ENCODE measurements at regions not wholly inside any gene's neighbourhood (a gene's known extent, or its start where the extent isn't known, plus 50 kb on each side); places are given as distances from the start of the nearest gene placed in this dataset.

- no peak overlapping the region for H3K27ac ChIP-seq (ENCODE audit: low read depth in 1 of 2, low read length in 2 of 2)
- 93 to 95% methylated on average over 6 of the region's 6 CpGs for WGBS, 2 donors
- H3K4me3 ChIP-seq (ENCODE audit: low read length in 2 of 2), result no peak overlapping the region
- H3K9me3 ChIP-seq (ENCODE audit: control insufficient read depth, low read length), result peaks cover 2% of the 10 kb centered on the region
- H3K4me1 ChIP-seq (ENCODE audit: control insufficient read depth in 1 of 2, insufficient read depth in 2 of 2, low read length in 2 of 2), result no peaks in the 10 kb centered on the region
- ATAC-seq (ENCODE audit: low FRiP score), result no peak
- no peaks in the 10 kb centered on the region for H3K36me3 ChIP-seq (ENCODE audit: control insufficient read depth in 1 of 2, insufficient read depth in 2 of 2, low read length in 1 of 2)
- H3K27me3 ChIP-seq (ENCODE audit: control insufficient read depth in 1 of 2, insufficient read depth in 2 of 2, low read length in 1 of 2), result peaks cover 0 to 2% of the 10 kb centered on the region in 2 donors
- DNase-seq, result no peak
- intact Hi-C loops (cut with DNase I), result no loop called here
Measured at GRCh38 chr18:55069497-55069896, 110.2 kb upstream of the CCDC68 start.

- H3K4me1 ChIP-seq (ENCODE audit: control insufficient read depth in 1 of 2, insufficient read depth in 2 of 2, low read length in 2 of 2), result no peaks in the 10 kb centered on the region
- H3K9me3 ChIP-seq (ENCODE audit: control insufficient read depth, low read length), result no peaks in the 10 kb centered on the region
Measured at GRCh38 chr18:55064760-55065159, 105.5 kb upstream of the CCDC68 start.

DNA sequence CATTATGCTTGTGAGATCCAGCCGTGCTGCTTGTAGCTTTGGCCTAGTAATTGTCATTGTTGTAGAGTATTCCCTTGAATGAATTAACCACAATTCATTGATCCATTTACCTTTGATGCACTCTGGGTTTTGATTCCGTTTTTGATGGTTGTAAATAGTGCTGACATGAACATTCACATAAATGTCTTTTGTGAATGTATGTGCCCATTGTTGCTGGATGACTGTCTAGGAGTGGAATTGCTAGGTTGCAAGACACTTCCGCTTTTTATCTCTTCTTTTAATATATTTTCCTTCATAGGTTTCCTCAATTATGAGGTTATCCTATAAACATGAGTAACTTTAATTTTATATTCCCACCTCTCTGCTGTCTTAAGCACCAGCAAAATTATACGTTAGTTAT lies 104.8 kb upstream of the CCDC68 start:
- DNase-seq (no peak), ATAC-seq (ENCODE audit: low FRiP score) (no peak)
- Histone ChIP-seq H3K36me3 (ENCODE audit: control insufficient read depth in 1 of 2, insufficient read depth in 2 of 2, low read length in 1 of 2) (no peaks in the 10 kb centered on the region), H3K4me3 (ENCODE audit: low read length in 2 of 2) (no peak overlapping the region), H3K9me3 (ENCODE audit: control insufficient read depth, low read length) (no peaks in the 10 kb centered on the region), H3K27me3 (ENCODE audit: control insufficient read depth in 1 of 2, insufficient read depth in 2 of 2, low read length in 1 of 2) (no peaks in the 10 kb centered on the region), H3K27ac (ENCODE audit: low read depth in 1 of 2, low read length in 2 of 2) (no peak overlapping the region), H3K4me1 (ENCODE audit: control insufficient read depth in 1 of 2, insufficient read depth in 2 of 2, low read length in 2 of 2) (no peaks in the 10 kb centered on the region)
- 79 to 82% methylated on average over 4 of the region's 4 CpGs for WGBS, 2 donors
- intact Hi-C loops (cut with DNase I), result no loop called here

More at GRCh38 chr18:55064760-55065159, 105.5 kb upstream of the CCDC68 start:
- H3K27ac ChIP-seq (ENCODE audit: low read depth in 1 of 2, low read length in 2 of 2), result no peak overlapping the region
- WGBS, 2 donors, result 77 to 83% methylated on average over 5 of the region's 5 CpGs
- intact Hi-C loops (cut with DNase I), result no loop called here
- H3K27me3 ChIP-seq (ENCODE audit: control insufficient read depth in 1 of 2, insufficient read depth in 2 of 2, low read length in 1 of 2), result no peaks in the 10 kb centered on the region
- no peak overlapping the region for H3K4me3 ChIP-seq (ENCODE audit: low read length in 2 of 2)
- DNase-seq, result no peak
- no peaks in the 10 kb centered on the region for H3K36me3 ChIP-seq (ENCODE audit: control insufficient read depth in 1 of 2, insufficient read depth in 2 of 2, low read length in 1 of 2)
- no peak for ATAC-seq (ENCODE audit: low FRiP score)

DNA sequence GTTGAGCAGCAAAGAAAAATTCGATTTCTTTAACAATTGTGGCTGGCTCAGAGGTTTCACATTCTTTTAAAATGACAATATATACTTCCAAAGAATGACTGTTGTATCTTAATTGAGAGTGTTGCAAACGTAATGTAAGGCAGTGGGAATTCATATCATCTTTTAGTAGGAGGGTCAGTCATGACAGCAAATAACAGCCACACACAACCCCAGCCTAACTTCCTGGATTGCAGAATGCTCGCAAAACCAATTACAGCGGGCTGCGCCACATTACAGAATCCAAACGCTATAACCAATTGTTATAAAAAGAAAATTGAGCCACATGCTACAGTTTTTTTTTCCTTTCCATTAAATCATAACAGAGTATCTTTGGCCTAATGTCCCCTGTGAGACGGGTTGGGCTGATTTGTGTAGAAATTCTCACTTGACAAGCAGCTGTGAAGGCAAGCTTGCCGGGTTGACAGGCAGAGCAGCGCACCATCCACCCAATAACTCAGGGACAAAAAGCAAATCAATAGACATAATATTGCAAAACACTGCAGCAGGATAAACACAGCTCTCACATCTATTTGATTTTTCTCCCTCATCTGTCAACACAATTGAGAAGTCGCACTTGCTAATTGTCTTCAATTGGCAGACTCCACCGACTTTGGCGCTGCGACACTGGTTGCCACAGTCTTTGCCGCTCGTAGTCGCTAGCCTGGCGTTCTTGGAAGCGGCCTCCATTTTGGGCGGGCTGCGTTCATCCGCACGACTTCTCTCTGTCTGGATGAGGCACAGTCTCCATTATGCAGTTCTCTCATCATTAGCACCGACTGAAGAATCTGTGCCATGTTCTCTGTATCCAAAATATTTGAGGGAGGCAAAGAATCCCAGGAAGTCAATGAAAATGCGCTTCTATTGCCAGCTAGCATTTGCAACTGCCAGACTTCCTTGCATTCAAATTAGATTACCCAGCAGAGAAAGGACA lies 95.0 kb upstream of the CCDC68 start:
- no peaks in the 10 kb centered on the region for H3K4me1 ChIP-seq (ENCODE audit: control insufficient read depth in 1 of 2, insufficient read depth in 2 of 2, low read length in 2 of 2)
- intact Hi-C loops (cut with DNase I), result no loop called here
- DNase-seq (no peak), ATAC-seq (ENCODE audit: low FRiP score) (no peak)
- H3K27me3 ChIP-seq (ENCODE audit: control insufficient read depth in 1 of 2, insufficient read depth in 2 of 2, low read length in 1 of 2), result no peaks in the 10 kb centered on the region
- no peaks in the 10 kb centered on the region for H3K9me3 ChIP-seq (ENCODE audit: control insufficient read depth, low read length)
- 82 to 84% methylated on average over 24 of the region's 24 CpGs for WGBS, 2 donors
- H3K36me3 ChIP-seq (ENCODE audit: control insufficient read depth in 1 of 2, insufficient read depth in 2 of 2, low read length in 1 of 2), result no peaks in the 10 kb centered on the region
- no peak overlapping the region for H3K27ac ChIP-seq (ENCODE audit: low read depth in 1 of 2, low read length in 2 of 2)
- H3K4me3 ChIP-seq (ENCODE audit: low read length in 2 of 2), result no peak overlapping the region

DNA sequence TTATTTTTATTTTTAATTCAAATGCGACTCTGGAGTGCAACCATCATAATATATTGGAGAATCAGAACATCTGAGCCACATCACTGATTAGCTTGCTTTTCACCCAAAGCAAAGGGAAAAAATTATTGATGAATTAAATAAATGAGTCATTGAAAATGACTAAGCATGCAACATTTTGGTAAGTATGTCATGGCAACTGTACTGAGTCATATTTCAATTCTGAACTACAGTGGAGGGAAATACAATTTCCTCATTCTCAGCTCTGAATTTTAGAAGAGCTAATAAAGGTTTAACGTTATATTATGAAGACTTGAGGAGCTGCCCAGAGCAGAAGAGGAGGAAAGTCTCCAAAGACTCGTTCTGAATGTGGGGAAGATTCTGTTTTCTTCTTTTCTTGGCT lies 89.6 kb upstream of the CCDC68 start:
- H3K9me3 ChIP-seq (ENCODE audit: control insufficient read depth, low read length), result no peaks in the 10 kb centered on the region
- DNase-seq (no peak), ATAC-seq (ENCODE audit: low FRiP score) (no peak)
- no peaks in the 10 kb centered on the region for H3K4me1 ChIP-seq (ENCODE audit: control insufficient read depth in 1 of 2, insufficient read depth in 2 of 2, low read length in 2 of 2)
- H3K27ac ChIP-seq (ENCODE audit: low read depth in 1 of 2, low read length in 2 of 2), result no peak overlapping the region
- intact Hi-C loops (cut with DNase I), result no loop called here
- H3K36me3 ChIP-seq (ENCODE audit: control insufficient read depth in 1 of 2, insufficient read depth in 2 of 2, low read length in 1 of 2), result no peaks in the 10 kb centered on the region
- no peak overlapping the region for H3K4me3 ChIP-seq (ENCODE audit: low read length in 2 of 2)
- WGBS, 2 donors, result 75 to 78% methylated on average over 3 of the region's 3 CpGs
- no peaks in the 10 kb centered on the region for H3K27me3 ChIP-seq (ENCODE audit: control insufficient read depth in 1 of 2, insufficient read depth in 2 of 2, low read length in 1 of 2)

DNA sequence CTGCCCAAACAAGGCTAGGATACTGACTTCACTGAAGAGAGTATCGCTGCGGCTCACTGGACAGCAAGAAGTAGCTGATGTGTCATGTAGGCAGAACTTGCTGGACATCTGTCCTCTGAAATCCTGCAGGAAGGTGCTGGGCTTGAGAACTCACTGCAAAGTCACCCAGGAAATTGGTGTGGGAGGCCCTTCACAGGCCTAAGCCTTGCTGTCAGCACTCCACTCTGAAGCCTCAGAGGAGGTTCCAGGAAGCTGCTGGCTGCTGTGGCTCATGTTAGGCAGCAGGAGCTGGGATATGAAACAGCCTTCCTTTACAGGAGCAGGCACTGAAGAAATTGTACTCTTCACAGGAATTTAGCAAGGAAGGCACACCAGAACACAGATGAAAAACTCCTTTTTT lies 88.3 kb upstream of the CCDC68 start:
- Histone ChIP-seq H3K4me3 (ENCODE audit: low read length in 2 of 2) (no peak overlapping the region), H3K27me3 (ENCODE audit: control insufficient read depth in 1 of 2, insufficient read depth in 2 of 2, low read length in 1 of 2) (no peaks in the 10 kb centered on the region), H3K4me1 (ENCODE audit: control insufficient read depth in 1 of 2, insufficient read depth in 2 of 2, low read length in 2 of 2) (no peaks in the 10 kb centered on the region), H3K27ac (ENCODE audit: low read depth in 1 of 2, low read length in 2 of 2) (no peak overlapping the region), H3K36me3 (ENCODE audit: control insufficient read depth in 1 of 2, insufficient read depth in 2 of 2, low read length in 1 of 2) (no peaks in the 10 kb centered on the region), H3K9me3 (ENCODE audit: control insufficient read depth, low read length) (no peaks in the 10 kb centered on the region)
- no peak for DNase-seq
- intact Hi-C loops (cut with DNase I), result no loop called here
- no peak for ATAC-seq (ENCODE audit: low FRiP score)
- 92 to 94% methylated on average over 2 of the region's 2 CpGs for WGBS, 2 donors

- DNase-seq (no peak), ATAC-seq (ENCODE audit: low FRiP score) (no peak)
- H3K4me3 ChIP-seq (ENCODE audit: low read length in 2 of 2), result no peak overlapping the region
- no peaks in the 10 kb centered on the region for H3K4me1 ChIP-seq (ENCODE audit: control insufficient read depth in 1 of 2, insufficient read depth in 2 of 2, low read length in 2 of 2)
- H3K27ac ChIP-seq (ENCODE audit: low read depth in 1 of 2, low read length in 2 of 2), result no peak overlapping the region
- intact Hi-C loops (cut with DNase I), result no loop called here
- H3K27me3 ChIP-seq (ENCODE audit: control insufficient read depth in 1 of 2, insufficient read depth in 2 of 2, low read length in 1 of 2), result no peaks in the 10 kb centered on the region
- no peaks in the 10 kb centered on the region for H3K36me3 ChIP-seq (ENCODE audit: control insufficient read depth in 1 of 2, insufficient read depth in 2 of 2, low read length in 1 of 2)
- peaks cover 1% of the 10 kb centered on the region for H3K9me3 ChIP-seq (ENCODE audit: control insufficient read depth, low read length)
- 73 to 81% methylated on average over 1 of the region's 1 CpG for WGBS, 2 donors
Measured at GRCh38 chr18:55041366-55041765, 82.1 kb upstream of the CCDC68 start.

DNA sequence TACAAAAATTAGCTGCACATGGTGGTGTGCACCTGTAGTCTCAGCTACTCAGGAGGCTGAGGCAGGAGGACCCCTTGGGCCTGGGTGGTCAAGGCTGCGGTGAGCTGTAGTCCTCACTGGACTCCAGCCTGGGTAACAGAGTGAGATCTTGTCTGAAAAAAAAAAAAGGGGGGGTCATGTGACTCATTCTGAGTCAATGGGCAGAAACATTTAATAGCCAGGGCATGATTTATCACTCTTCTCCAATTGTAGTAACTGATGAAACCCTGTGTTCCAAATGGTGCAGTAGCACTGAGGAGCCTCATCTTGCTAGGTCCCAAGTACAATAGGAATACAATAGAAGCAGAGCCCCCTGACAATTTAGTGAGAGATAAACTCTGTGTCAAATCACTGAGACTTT lies 78.9 kb upstream of the CCDC68 start:
- 89 to 94% methylated on average over 1 of the region's 1 CpG for WGBS, 2 donors
- ATAC-seq (ENCODE audit: low FRiP score), result no peak
- no peaks in the 10 kb centered on the region for H3K27me3 ChIP-seq (ENCODE audit: control insufficient read depth in 1 of 2, insufficient read depth in 2 of 2, low read length in 1 of 2)
- no peaks in the 10 kb centered on the region for H3K36me3 ChIP-seq (ENCODE audit: control insufficient read depth in 1 of 2, insufficient read depth in 2 of 2, low read length in 1 of 2)
- peaks cover 3% of the 10 kb centered on the region for H3K9me3 ChIP-seq (ENCODE audit: control insufficient read depth, low read length)
- no peak for DNase-seq
- H3K27ac ChIP-seq (ENCODE audit: low read depth in 1 of 2, low read length in 2 of 2), result no peak overlapping the region
- intact Hi-C loops (cut with DNase I), result no loop called here
- no peak overlapping the region for H3K4me3 ChIP-seq (ENCODE audit: low read length in 2 of 2)
- H3K4me1 ChIP-seq (ENCODE audit: control insufficient read depth in 1 of 2, insufficient read depth in 2 of 2, low read length in 2 of 2), result no peaks in the 10 kb centered on the region

- H3K27me3 ChIP-seq (ENCODE audit: control insufficient read depth in 1 of 2, insufficient read depth in 2 of 2, low read length in 1 of 2), result no peaks in the 10 kb centered on the region
- DNase-seq (no peak), ATAC-seq (ENCODE audit: low FRiP score) (no peak)
- H3K36me3 ChIP-seq (ENCODE audit: control insufficient read depth in 1 of 2, insufficient read depth in 2 of 2, low read length in 1 of 2), result no peaks in the 10 kb centered on the region
- H3K27ac ChIP-seq (ENCODE audit: low read depth in 1 of 2, low read length in 2 of 2), result no peak overlapping the region
- intact Hi-C loops (cut with DNase I), result no loop called here
- H3K9me3 ChIP-seq (ENCODE audit: control insufficient read depth, low read length), result peaks cover 3% of the 10 kb centered on the region
- no peak overlapping the region for H3K4me3 ChIP-seq (ENCODE audit: low read length in 2 of 2)
- 75 to 80% methylated on average over 4 of the region's 4 CpGs for WGBS, 2 donors
- no peaks in the 10 kb centered on the region for H3K4me1 ChIP-seq (ENCODE audit: control insufficient read depth in 1 of 2, insufficient read depth in 2 of 2, low read length in 2 of 2)
Measured at GRCh38 chr18:55034742-55035141, 75.5 kb upstream of the CCDC68 start.
